GM18909 (cell line): ENCODE measurements at regions not wholly inside any gene's neighbourhood (a gene's known extent, or its start where the extent isn't known, plus 50 kb on each side); places are given as distances from the start of the nearest gene placed in this dataset.
A peak's percentile ranks its signal among the peaks of the same experiment; 100 is the strongest.

Experiments used
- ATAC-seq: cut with Tn5 transposase; IDR thresholded peaks from one replicate; pipeline ENCODE4 v1.9.1; 2021; ENCODE audit warnings: mild to moderate bottlenecking; ENCODE audit not compliant: unreplicated experiment, poor library complexity

GRCh38 chr4:128573781-128574508 lies 235.6 kb upstream of the JADE1 start:
- no peak for ATAC-seq

DNA sequence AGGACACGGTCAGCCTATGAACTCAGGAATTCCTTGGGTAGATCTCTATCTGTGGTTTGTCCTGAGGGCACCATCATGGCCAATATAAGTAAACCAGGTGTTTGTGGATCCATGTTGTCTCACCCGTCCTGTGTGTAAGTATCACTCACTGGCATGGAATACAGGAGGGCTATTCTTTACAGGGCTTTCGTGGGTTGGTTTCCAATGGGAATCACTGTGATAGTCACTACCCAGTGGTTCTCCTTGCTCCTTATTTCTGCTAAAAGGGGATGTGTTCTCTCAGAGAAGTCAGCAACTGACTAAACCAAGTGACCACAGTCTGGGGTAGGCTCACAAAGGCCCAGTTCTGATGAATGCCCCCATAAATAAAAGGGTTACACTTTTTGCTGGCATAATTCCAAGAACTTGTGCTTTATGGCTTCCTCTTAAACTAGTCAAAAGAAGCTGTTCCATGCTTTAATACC lies 236.7 kb upstream of the JADE1 start:
- ATAC-seq, result no peak

GRCh38 chr4:128571747-128572146 lies 237.8 kb upstream of the JADE1 start:
- ATAC-seq, result no peak

DNA sequence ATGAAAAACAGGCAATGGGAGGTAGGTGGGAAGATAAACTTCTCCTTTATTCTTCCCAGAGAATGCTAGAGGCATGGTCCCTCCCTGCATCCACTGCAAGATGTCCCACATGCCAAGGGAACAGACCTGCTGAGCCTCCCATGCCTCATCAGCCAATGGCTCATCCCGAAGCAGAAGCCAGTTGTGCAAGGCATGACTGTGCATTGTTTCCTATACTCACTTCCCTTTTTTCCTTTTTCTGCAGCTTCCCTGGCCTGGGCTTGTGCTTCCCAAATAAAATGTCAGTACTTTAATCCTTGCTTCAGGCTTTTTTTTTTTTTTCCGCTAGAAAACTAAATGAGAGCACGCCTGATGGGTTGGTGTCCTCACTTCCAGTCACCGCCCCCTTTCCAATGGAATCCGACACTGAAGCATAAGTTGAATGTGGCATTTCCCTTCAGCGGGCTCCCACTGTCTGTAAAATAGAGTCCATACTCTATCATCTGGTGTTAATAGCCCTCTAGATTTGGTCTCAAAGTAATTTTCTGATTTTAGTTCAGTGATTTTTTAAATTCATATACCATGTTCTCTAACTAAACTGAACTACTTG lies 239.0 kb upstream of the JADE1 start:
- no peak for ATAC-seq

- ATAC-seq, result no peak
Observed at GRCh38 chr4:128566693-128567092, 242.8 kb upstream of the JADE1 start.

DNA sequence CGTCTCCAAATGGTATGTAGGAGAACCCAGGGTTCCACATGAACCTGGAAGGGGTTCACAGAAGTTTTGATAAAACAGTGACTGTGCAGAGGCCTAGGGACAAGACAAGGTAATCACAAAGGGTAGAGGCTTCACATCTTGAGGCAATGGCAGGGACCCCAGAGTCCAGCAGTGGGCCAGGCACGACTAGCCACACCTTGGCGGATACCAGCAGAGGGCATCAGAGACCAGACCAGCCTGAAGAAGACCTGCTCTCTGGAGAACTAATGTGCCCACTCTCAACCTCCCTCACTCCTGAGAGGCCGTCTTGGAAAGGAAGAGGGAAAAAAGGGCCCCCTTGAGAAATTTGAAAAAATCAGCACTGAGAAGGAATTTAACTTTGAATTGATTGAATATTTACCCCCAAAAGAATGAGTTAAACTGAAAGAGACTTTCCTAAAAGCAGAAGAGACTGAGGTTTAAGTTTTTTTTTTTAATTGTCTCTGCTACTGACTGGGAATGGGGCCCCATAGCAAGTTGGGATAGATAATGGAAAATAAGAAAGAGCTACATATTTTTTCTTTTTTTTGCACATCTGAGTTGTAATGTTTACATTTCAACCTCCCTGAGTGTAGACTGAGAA lies 243.8 kb upstream of the JADE1 start:
- ATAC-seq, result peak; percentile 54

- no peak for ATAC-seq
Observed at GRCh38 chr4:128565054-128565453, 244.4 kb upstream of the JADE1 start.

DNA sequence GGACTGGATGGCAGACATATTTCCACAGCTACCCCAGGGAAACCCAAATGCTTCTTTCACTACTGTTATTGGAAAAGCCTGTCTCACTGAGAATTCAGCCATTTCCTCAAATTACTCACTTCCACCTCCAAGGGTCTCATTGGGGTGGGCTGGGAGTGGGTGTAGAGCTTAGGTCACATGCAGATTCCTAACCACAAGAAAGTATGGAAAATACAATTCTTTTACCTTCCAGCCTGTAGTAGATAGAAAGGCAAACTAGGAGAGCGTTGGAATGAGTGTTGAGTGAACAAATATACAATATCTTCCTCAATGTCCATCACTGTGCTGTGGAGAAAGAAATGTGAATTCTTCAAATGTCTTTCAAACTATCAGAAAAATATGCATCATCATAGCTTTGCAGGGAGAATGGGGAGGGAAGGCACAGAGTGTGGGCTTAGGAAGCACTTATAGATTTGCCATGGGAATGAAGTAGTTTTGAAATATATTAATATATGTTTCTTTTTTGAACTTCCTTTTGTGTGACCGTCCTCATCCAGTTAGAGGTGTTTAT lies 245.3 kb upstream of the JADE1 start:
- no peak for ATAC-seq

GRCh38 chr4:128560754-128561495 lies 248.6 kb upstream of the JADE1 start:
- no peak for ATAC-seq

- no peak for ATAC-seq
Observed at GRCh38 chr4:128558896-128559679, 250.4 kb upstream of the JADE1 start.

GRCh38 chr4:128556756-128557155 lies 252.7 kb upstream of the JADE1 start:
- ATAC-seq, result no peak

DNA sequence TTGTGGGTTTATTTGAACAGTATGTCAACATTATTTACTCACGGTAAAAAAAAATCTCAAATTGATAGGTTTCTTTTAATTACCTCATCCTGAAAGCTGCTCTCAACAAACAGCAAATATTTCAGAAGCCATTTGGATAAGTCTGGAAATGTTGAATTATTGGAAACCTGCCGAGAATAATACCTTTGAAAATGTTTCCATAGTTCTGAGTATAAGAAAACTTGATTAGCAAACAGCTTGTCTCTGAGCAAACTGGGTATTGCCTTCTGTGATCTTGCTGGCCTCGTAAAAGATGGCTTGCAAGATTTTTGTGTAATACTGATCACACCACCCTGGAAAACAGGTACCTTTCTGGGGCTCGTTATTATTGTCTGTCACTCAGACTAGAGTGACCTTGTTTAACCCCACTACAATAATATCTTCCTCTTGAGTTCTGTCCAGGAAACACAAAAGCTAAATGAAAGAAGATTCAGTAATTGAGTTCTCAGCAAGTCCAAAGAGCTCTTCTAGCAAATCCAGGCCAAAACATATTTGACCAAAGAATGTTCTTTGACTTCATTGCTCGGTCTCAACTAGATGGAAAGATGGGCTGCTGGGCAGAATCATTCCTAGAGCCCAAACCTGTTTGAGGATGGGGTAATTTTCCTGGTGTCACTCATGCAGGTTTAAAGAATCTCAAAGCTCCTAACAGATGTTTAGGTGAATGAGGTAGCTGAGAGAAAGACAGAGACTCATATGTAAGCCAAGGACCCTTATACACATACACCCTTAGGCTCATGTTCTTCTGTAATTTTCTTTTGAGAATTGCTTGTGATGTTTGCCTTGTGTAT lies 255.6 kb upstream of the JADE1 start:
- ATAC-seq, result no peak

DNA sequence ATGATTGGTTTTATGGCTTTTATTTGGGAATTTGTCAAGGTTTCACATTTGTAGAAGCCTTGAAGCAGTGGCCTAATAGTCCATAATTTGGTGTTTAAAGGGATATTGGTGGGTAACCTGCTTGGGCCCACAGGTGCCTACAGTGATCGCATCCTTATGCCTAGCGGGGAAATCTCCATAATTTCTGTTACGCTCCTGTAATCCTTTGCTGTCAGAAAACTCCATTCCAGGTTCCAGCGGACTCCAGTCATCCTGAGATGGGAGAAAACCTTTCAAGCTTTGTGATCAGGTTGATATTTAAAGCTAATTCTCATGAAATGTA lies 257.0 kb upstream of the JADE1 start:
- no peak for ATAC-seq

- ATAC-seq, result no peak
Observed at GRCh38 chr4:128551280-128551679, 258.2 kb upstream of the JADE1 start.

DNA sequence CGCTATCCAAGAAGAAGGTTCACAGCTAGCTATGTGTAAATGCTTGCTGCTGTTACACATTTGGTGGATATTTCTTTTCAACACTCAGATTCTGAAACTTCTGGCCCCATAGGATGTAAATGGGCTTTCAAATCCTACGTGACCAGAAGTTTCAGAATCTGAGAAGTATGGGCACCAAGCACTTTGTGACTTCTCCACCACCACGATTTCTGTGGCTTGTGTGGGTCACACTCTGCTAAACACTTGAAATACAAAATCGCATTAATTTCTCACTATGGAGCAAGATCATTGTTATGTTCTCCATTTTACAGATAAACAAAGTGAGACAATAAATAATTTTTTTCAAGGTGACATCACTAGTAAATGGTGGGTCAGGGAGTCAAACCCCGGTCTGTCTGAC lies 259.4 kb upstream of the JADE1 start:
- peak; percentile 41 for ATAC-seq

DNA sequence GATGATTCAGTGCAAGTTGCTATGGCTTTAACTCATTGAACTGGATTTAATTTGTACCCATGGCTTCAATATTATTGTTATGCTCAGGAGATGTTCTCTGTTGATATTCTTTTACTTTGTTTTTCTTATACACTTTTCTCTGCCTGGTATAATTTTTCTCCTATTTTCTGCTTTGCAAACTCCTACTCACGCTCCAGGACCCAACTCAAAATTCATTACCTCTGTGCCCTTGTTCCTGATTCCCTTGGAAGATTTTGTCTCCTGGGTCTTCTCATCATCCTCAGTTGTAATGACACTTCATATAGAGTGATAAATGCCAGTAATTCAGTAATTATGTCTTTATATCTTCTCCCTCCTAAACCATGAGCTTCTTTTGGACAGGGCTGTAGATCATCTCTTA lies 259.9 kb upstream of the JADE1 start:
- ATAC-seq, result no peak

DNA sequence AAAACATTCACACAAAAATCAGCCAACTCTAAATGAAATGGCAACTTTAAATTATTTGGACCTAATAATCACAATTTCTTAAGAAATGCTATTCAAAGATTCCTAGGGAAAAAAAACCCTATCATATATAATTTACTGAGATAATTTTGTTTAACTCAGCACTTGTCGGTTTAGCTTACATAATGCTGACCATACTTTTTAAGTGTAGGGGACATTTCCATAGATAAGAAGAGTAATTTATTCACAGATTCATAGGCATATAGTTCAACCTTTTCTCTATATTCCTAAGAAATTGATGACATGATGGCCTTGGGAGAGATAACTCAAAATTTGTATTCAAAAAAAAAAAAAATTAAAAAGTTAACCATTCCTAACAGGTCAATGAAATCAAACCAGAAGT lies 260.8 kb upstream of the PGRMC2 start:
- no peak for ATAC-seq

DNA sequence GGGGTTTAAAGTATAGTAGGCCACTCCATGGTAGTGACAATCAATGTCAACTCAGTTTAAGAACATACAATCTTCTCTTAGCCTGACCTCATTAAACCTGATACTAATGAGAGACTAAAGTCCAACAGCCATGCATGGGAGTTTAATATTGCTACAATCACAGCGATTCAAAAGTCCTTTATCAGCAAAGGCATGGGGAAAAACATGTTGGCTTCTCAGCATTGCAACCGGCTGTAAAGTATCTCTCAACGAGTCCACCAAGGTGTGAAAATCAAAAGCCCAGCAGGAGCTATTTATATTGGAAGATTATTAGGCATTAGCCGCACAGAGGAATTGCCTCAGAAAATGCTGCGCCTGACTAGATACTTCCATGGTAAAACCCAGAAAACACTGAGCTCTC lies 256.7 kb upstream of the PGRMC2 start:
- no peak for ATAC-seq

DNA sequence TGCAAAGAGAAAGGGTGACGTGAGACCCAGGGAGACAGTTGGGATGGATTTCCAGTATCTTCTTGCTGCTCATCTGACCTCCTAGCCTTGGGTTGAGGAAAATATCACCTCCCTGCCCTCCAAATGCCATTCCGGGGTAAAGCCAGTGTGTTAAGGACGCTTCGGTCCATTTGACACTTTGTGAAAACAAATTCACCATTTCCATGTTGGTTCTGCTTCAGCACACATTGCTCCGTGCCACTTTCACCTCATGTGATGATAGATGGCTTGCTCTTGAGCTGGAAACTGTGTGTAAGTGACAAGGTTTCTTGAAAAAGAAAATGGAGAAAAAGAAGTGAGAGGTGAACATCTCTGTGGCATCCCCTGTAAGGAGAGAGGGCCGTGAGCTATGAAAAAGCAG lies 256.1 kb upstream of the PGRMC2 start:
- no peak for ATAC-seq
